ENCODE measurements at regions not wholly inside any gene's neighbourhood (a gene's known extent, or its start where the extent isn't known, plus 50 kb on each side); places are given as distances from the start of the nearest gene placed in this dataset.

DNA sequence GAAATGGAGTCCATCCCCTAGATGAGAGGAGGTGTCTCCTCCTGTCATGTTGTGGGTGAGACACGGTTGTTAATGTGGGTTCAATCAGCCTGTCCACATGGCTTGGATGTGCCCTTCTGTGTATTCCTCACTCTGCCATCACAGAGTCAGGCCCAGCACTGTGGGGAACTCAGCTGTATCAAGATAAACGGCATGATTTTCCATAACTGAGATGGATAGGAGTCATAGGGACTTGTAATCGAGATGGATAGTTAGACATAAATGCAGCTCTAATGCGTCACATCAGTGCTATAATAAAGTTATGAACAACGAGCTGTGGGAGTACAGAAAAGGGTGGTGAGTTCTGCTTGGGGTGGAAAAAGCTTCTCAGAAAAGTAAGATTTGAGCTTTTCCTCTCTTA, 152.9 kb downstream of the RWDD3 start:
- Histone ChIP-seq H3K9me3 (ENCODE audit: low read length) (no peaks in the 10 kb centered on the region), H3K4me1 (ENCODE audit: insufficient read depth, low read length) (no peaks in the 10 kb centered on the region), H3K27ac (ENCODE audit: extremely low read length, insufficient read depth, low read length) (no peak overlapping the region), H4K20me1 (ENCODE audit: insufficient read depth, low read length) (no peaks in the 10 kb centered on the region), H2AFZ (ENCODE audit: low read length) (no peak overlapping the region), H3K9ac (ENCODE audit: insufficient read depth, low read depth, low read length) (no peak overlapping the region), H3K27me3 (ENCODE audit: control insufficient read depth in 1 of 2, insufficient read depth in 2 of 2, low read length in 2 of 2) (no peaks in the 10 kb centered on the region), H3K36me3 (replicated peaks in 1 of 2; ENCODE audit: control insufficient read depth in 1 of 2, insufficient read depth in 2 of 2, low read length in 2 of 2) (no peaks in the 10 kb centered on the region), H3K79me2 (ENCODE audit: insufficient read depth, low read length) (no peaks in the 10 kb centered on the region), H3K4me2 (ENCODE audit: low read depth, low read length) (no peak overlapping the region), H3K4me3 (replicated peaks in 1 of 3; ENCODE audit: insufficient read depth in 1 of 3, low read depth in 2 of 3, low read length in 3 of 3) (no peak overlapping the region)
- FAIRE-seq (no peak), ATAC-seq (no peak), DNase-seq (ENCODE audit: low spot score) (no peak)
- TF ChIP-seq CREB1 (IDR thresholded peaks at IDR 0.05) (no peak), CREB1 (CRISPR knock-in tag; IDR thresholded peaks at IDR 0.05) (no peak), ZFP36 (IDR thresholded peaks at IDR 0.05; ENCODE audit: borderline replicate concordance, low read depth, low read length, partially characterized antibody) (no peak), RARG (CRISPR knock-in tag; IDR thresholded peaks at IDR 0.05; ENCODE audit: low read depth) (no peak), BRCA1 (CRISPR knock-in tag; IDR thresholded peaks at IDR 0.05) (no peak), FOXA1 (IDR thresholded peaks at IDR 0.05) (no peak), FOXA1 (CRISPR knock-in tag; IDR thresholded peaks at IDR 0.05) (no peak), CREM (IDR thresholded peaks at IDR 0.05) (no peak), CREM (CRISPR knock-in tag; IDR thresholded peaks at IDR 0.05) (no peak), ZZZ3 (CRISPR knock-in tag; IDR thresholded peaks at IDR 0.05; ENCODE audit: borderline replicate concordance) (no peak), ISX (CRISPR knock-in tag; conservative IDR thresholded peaks at IDR 0.05) (no peak)
- TF ChIP-seq, protein P1, sequence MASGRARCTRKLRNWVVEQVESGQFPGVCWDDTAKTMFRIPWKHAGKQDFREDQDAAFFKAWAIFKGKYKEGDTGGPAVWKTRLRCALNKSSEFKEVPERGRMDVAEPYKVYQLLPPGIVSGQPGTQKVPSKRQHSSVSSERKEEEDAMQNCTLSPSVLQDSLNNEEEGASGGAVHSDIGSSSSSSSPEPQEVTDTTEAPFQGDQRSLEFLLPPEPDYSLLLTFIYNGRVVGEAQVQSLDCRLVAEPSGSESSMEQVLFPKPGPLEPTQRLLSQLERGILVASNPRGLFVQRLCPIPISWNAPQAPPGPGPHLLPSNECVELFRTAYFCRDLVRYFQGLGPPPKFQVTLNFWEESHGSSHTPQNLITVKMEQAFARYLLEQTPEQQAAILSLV (CRISPR knock-in tag; IDR thresholded peaks at IDR 0.05; ENCODE audit: borderline replicate concordance), result no peak
- TF ChIP-seq, protein P2, sequence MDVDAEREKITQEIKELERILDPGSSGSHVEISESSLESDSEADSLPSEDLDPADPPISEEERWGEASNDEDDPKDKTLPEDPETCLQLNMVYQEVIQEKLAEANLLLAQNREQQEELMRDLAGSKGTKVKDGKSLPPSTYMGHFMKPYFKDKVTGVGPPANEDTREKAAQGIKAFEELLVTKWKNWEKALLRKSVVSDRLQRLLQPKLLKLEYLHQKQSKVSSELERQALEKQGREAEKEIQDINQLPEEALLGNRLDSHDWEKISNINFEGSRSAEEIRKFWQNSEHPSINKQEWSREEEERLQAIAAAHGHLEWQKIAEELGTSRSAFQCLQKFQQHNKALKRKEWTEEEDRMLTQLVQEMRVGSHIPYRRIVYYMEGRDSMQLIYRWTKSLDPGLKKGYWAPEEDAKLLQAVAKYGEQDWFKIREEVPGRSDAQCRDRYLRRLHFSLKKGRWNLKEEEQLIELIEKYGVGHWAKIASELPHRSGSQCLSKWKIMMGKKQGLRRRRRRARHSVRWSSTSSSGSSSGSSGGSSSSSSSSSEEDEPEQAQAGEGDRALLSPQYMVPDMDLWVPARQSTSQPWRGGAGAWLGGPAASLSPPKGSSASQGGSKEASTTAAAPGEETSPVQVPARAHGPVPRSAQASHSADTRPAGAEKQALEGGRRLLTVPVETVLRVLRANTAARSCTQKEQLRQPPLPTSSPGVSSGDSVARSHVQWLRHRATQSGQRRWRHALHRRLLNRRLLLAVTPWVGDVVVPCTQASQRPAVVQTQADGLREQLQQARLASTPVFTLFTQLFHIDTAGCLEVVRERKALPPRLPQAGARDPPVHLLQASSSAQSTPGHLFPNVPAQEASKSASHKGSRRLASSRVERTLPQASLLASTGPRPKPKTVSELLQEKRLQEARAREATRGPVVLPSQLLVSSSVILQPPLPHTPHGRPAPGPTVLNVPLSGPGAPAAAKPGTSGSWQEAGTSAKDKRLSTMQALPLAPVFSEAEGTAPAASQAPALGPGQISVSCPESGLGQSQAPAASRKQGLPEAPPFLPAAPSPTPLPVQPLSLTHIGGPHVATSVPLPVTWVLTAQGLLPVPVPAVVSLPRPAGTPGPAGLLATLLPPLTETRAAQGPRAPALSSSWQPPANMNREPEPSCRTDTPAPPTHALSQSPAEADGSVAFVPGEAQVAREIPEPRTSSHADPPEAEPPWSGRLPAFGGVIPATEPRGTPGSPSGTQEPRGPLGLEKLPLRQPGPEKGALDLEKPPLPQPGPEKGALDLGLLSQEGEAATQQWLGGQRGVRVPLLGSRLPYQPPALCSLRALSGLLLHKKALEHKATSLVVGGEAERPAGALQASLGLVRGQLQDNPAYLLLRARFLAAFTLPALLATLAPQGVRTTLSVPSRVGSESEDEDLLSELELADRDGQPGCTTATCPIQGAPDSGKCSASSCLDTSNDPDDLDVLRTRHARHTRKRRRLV (CRISPR knock-in tag; IDR thresholded peaks at IDR 0.05), result no peak
- in situ Hi-C loops (cut with HindIII; ENCODE audit: extremely low pct_ligation_motif_present, low pct_unique_long_range_greater_than_20kb), result no loop called here
- POLR2A ChIA-PET, result no interaction called here
- under 1% methylated on average over 5 of the region's 5 CpGs for WGBS (ENCODE audit: low lambda C conversion rate)
- BruUV-seq (replicated peaks), result no TSS peak
- CTCF ChIA-PET (ENCODE audit: low intra/inter-chr PET ratio, low total read pairs), result no interaction called here
- intact Hi-C loops (cut with micrococcal nuclease; ENCODE audit: unreplicated experiment), result no loop called here
